NCI-H2171 (cell line): ENCODE measurements at regions not wholly inside any gene's neighbourhood (a gene's known extent, or its start where the extent isn't known, plus 50 kb on each side); places are given as distances from the start of the nearest gene placed in this dataset.

ENCODE experiments used
- DNase-seq: peaks from one replicate; lab custom pipeline; 2025; lab: John Stamatoyannopoulos, UW

DNA sequence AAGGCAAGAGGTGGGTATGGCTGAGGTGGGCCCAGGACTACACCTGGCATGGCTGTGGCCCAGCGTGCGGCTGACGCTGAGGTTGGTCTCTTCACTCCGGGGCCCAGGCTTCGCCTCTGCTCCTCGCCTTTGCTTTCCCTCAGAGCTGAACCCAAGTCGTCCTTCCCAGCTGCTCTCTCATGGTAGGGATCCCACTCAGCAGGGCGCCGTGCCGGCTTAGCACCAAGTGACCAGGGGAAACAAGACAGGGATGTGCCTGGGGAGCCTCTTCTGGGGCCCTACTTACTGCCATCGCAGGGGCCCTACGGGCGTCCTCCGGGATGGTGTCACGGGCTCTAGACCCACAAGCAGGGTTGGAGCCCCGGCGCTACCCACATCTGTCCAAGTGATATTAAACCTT lies 138.1 kb upstream of the ALKAL2 start:
- no peak for DNase-seq

- no peak for DNase-seq
These were observed 137.4 kb upstream of the ALKAL2 start for GRCh38 chr2:425243-425642.

DNA sequence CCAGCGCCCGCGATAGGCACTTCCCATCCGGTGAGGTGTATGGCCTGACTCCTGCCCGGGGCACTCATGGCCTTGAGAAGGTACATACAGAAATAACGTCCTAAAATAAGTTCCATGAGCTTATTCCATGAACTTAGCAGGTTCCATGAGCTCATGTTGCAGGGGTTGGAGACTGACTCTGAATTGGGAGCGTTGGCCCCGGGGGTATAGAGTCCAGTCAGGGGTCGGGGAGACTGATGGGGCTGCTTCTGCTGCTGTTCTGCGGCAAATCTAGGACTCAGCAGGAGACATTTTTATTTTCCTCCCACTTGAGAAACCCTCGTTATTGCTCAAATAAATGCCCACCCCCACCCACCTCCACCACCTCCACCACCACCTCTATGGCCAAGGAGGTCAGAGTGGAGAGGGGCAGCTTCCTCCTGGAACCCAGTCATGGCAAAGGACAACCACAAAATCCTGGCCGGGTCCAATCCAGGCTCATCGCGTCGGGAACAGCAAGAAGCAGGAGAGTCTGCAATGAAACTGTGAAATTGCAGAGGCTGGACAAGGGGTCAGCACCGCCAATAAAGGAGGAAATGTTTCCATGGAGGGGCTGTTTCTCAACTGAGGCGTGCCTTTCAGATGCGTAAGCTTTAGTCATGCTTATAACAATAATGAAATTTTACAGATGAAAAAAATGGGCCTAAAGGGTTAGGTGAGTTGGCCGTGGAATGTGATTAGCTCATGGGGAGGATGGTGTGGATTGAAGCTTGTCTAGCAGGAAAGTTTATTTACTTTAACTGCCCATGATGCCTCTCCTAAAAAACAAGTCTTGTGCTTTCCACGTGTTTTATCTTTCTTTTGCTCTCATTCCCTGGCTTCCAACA lies 136.6 kb upstream of the ALKAL2 start:
- DNase-seq = no peak

GRCh38 chr2:423479-423878 lies 135.6 kb upstream of the ALKAL2 start:
- no peak for DNase-seq

- no peak for DNase-seq
These were observed 135.0 kb upstream of the ALKAL2 start for GRCh38 chr2:422676-423435.

- no peak for DNase-seq
These were observed 133.5 kb upstream of the ALKAL2 start for GRCh38 chr2:421406-421805.

- no peak for DNase-seq
These were observed 131.9 kb upstream of the ALKAL2 start for GRCh38 chr2:419687-420317.

- no peak for DNase-seq
These were observed 129.8 kb upstream of the ALKAL2 start for GRCh38 chr2:417662-418061.

- DNase-seq = no peak
These were observed 129.1 kb upstream of the ALKAL2 start for GRCh38 chr2:417006-417405.

DNA sequence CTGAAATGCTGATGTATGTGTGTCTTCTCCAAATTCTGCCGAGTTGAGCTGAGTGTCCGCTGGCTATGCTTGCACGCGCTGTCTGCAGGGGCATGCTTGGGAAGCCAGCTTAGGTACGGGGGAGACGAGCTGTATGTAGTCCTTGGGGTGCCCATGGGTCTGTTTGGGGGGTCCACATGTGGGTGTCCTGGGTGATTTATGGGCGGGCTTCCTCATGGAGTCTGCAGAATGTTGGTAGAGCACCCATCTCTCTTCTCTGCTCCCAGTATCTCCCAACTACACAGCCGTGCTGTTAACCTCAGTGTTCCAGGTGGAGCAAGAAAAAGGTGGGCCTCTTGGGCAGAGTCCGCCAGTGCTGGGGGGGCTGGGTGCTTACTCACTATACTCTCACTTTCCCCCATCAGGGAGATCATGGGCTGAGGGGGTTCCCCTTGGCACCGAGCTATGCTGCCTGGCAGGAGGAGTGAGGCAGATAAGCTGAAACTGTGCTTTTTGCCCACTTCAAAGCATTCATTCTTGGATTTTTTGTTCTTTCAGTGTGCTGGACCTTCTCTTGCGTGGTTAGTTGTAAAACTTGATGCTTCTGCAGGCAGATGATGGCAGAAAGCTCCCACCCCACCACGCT lies 128.2 kb upstream of the ALKAL2 start:
- no peak for DNase-seq

GRCh38 chr2:409523-409922 lies 121.6 kb upstream of the ALKAL2 start:
- DNase-seq = no peak

DNA sequence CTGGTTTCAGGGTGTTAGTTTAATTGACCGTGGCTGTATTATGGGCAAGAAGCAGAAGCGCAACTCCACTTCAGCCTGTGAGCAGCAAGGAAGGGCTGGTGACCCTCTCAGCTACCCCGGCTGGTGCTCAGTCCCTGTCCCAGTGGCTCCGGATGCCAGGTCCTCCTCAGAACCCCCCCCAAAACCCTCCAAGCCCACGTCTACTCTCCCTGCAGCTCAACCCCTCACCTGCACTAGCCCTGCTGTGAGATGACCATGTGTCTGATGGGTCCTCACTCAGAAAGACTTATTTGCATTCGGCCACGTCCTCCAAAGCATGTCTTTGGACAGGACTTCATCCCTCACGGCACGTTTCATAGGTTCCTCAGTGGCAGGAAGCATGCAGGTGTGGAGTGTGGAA lies 119.7 kb upstream of the ALKAL2 start:
- DNase-seq = no peak

DNA sequence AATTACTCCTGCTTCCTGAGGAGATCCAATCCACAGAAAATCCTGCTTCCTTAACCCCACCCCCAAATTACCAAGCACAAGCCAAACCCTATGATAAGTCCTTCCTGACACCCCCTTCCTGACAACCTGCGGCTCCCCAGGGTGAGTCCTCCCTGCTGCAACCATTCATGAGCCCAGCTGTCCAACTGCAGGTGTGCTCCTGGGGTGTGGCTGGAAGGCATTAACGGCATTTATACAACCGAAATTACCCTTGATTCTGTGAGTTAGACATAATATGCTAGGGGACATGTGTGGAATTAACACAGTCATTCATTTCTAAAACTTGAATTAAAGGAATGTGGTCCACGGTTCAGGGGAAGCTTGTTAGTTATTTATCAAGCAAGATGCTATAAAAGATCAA lies 119.0 kb upstream of the ALKAL2 start:
- no peak for DNase-seq

GRCh38 chr2:406231-406630 lies 118.3 kb upstream of the ALKAL2 start:
- DNase-seq = no peak

- DNase-seq = no peak
These were observed 116.7 kb upstream of the ALKAL2 start for GRCh38 chr2:404581-404980.

- no peak for DNase-seq
These were observed 115.8 kb upstream of the ALKAL2 start for GRCh38 chr2:403682-404081.

- no peak for DNase-seq
These were observed 114.8 kb upstream of the ALKAL2 start for GRCh38 chr2:402721-403120.

- DNase-seq = no peak
These were observed 114.3 kb upstream of the ALKAL2 start for GRCh38 chr2:402206-402605.

- peak; percentile 66 for DNase-seq
These were observed 113.3 kb upstream of the ALKAL2 start for GRCh38 chr2:401019-401679.

GRCh38 chr2:397926-398325 lies 110.0 kb upstream of the ALKAL2 start:
- no peak for DNase-seq

GRCh38 chr2:397521-397920 lies 109.6 kb upstream of the ALKAL2 start:
- DNase-seq = peak; percentile 93

GRCh38 chr2:396903-397302 lies 109.0 kb upstream of the ALKAL2 start:
- DNase-seq = no peak
